Stimulated activated CD4-positive, alpha-beta T cell treated with anti-CD3 and anti-CD28 coated beads, Interleukin-12 subunit alpha, Interleukin-12 subunit beta, amount 100 ng/mL, for 48 hours (primary cell): ENCODE measurements at regions not wholly inside any gene's neighbourhood (a gene's known extent, or its start where the extent isn't known, plus 50 kb on each side); places are given as distances from the start of the nearest gene placed in this dataset.

Experiments used
- DNase-seq, 3 donors: peaks; one replicate each; pipeline ENCODE4 v3.0.0-alpha.2; 2020; ENCODE audit warnings: low read depth in 2 of 3, low spot score in 1 of 3

- DNase-seq: no peak
These were observed 111.9 kb downstream of the HSPH1 start for GRCh38 chr13:31049833-31050232.

- no peak for DNase-seq
These were observed 112.6 kb downstream of the HSPH1 start for GRCh38 chr13:31049083-31049482.

GRCh38 chr13:31048521-31048920 lies 113.2 kb downstream of the HSPH1 start:
- DNase-seq: no peak

- no peak for DNase-seq
These were observed 114.3 kb downstream of the TEX26 start for GRCh38 chr13:31046711-31047279.

- peak; percentile 65 to 77 (median 69) for DNase-seq
These were observed 113.0 kb downstream of the TEX26 start for GRCh38 chr13:31045286-31046081.

GRCh38 chr13:31044364-31045285 lies 112.2 kb downstream of the TEX26 start:
- peak; percentile 75 to 84 (median 81) for DNase-seq

GRCh38 chr13:31043957-31044356 lies 111.5 kb downstream of the TEX26 start:
- no peak for DNase-seq

GRCh38 chr13:31042481-31043165 lies 110.2 kb downstream of the TEX26 start:
- DNase-seq: no peak

GRCh38 chr13:31042049-31042448 lies 109.6 kb downstream of the TEX26 start:
- no peak for DNase-seq

GRCh38 chr13:31038834-31039552 lies 106.5 kb downstream of the TEX26 start:
- DNase-seq: peak in 1 of 3 donors; percentile 42

GRCh38 chr13:31037874-31038500 lies 105.5 kb downstream of the TEX26 start:
- no peak for DNase-seq

GRCh38 chr13:31036731-31037695 lies 104.6 kb downstream of the TEX26 start:
- no peak for DNase-seq

- DNase-seq: no peak
These were observed 102.9 kb downstream of the TEX26 start for GRCh38 chr13:31035185-31035965.

GRCh38 chr13:31032528-31033113 lies 100.2 kb downstream of the TEX26 start:
- DNase-seq: no peak

- no peak for DNase-seq
These were observed 99.0 kb downstream of the TEX26 start for GRCh38 chr13:31031482-31031881.

GRCh38 chr13:31029102-31029501 lies 96.6 kb downstream of the TEX26 start:
- no peak for DNase-seq

GRCh38 chr13:31027136-31027535 lies 94.7 kb downstream of the TEX26 start:
- DNase-seq: no peak
